ENCODE measurements at regions not wholly inside any gene's neighbourhood (a gene's known extent, or its start where the extent isn't known, plus 50 kb on each side); places are given as distances from the start of the nearest gene placed in this dataset.
"Not testable (repeated sequence)": the region's sequence is repeated elsewhere in the genome, so short reads cannot be mapped to it uniquely, and the experiment has no call there.

DNA sequence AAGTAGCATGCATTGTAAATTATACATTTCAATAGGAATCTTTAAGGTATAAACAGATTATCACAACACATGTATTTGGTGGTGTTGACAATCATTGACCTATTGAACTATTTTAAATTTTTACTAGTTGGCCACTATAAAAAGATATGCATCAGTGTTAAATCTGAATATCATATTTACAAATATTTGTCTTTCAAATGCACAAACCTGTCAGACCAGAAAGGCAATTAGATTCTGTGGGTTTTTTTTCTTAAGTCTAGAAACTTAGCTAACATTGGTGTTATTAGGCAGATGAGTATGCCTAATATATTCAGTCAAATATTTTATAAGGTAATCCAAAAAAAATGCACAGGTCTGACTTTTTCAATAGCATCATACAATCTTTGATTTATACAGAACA, 241.4 kb upstream of the DGKB start:
- DNase-seq (ENCODE audit: low spot score), result no peak

DNA sequence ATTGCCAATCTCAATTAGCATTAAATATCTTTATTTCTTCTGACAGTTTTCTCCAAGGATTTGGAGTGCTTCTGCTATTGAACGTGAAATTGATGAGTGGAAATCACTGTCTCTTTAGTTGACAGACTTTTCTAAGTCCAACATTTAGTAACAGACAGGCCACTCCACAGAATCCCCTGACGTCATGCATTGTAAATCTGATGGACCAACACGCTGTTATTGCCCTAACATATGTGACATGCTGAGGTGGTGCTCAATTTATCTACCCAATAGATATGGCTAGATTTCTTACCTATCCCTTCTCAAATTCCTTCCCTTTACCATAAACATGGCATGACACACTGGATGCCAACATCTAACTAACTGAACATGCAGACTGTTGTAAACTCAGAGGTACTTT, 240.6 kb upstream of the DGKB start:
- DNase-seq (ENCODE audit: low spot score), result no peak

DNA sequence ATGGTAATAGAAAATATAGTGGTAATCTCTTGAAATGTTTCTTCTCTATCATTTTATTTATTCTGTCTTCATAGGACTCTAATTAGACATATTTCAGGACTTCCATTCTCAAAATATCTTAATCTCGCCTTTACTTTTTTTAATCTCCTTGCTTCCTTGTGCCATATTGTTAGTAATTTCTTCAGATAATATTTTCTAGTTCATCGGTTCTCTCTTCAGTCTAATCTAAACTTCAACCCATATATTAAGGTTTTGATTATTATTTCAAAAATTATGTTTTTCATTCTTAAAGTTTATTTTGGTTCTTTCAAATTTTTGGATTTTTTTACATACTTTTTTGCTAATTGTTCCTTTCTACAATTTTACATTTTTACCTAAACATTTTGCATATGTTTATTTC, 237.9 kb upstream of the DGKB start:
- DNase-seq (ENCODE audit: low spot score), result no peak

DNA sequence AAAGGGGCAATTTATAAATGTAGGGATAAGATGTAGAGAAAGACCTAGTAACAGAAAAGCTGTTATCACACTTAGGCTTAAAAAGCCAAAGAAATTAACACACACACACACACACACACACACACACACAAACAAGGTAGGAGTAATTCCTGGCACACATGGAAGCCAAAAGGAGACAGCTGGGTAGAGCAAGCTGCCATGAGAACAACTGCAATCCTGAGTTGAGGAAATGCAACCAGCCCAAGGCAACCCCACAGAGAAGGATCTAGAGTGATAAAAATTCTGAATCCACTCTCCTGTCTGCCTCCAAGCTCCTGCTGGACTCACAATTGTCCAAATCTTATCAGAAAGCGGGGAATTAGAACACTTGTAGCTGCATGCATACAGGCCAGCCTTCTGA, 229.1 kb upstream of the DGKB start:
- peak; percentile 6 for DNase-seq (ENCODE audit: low spot score)

DNA sequence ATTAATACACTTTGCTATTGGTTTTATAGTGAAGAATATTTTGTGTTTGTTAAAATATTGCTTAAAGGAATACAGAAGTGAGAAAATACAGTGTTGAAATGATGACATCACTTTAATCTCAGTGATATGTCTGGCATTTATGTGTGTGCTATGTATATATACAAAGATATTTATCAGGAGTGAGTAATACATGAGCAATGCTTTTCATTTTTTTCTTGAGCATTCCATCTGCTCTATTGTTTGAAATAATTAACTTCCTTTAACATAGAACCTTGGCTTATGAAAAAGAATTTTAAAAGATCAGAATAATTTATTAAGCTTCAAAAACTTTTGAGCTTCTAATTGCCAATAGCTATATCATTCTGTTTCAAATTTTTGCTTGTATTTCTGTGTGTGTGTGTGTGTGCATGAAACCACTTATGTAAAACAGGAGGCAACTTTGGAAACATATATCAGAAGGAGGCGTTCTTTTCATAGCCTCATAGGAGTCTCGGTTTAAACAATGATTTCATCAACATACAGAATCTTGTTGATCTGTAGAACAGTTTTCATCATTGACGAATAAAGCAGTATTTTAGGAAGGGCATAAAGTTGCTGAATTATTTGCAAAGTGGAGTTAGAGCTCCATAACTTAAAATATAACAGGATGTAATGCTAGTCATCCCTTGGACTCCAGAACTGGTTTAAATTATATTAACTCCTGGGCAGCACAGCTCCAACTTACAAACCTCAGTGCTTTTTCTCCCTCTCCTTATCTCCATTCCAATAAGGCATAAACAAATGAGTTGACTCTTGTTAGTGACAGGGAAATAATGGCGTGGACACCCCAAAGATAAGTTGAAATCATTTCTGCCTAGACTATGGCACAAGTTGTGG, 228.4 kb upstream of the DGKB start:
- peak; percentile 50 for DNase-seq (ENCODE audit: low spot score)

DNA sequence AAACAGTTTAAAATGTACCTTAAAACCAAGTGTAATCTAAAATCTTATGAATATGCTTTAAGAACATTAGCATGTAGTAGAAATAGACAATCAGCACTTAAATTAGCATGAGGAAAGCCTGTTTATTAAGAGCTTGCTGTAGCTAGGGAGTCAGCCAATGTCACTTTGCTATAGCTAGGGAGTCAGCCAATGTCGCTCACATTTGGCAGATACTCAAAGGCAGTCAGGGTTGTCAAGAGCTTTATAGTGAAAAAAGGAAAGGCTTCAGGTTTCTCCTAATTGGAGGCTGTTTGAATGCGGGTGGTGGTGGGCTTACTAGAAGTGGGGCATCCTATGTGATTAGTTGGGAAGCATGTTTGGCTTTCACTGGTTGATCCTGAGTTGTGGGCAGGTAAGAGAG, 226.2 kb upstream of the DGKB start:
- DNase-seq (ENCODE audit: low spot score), result no peak

DNA sequence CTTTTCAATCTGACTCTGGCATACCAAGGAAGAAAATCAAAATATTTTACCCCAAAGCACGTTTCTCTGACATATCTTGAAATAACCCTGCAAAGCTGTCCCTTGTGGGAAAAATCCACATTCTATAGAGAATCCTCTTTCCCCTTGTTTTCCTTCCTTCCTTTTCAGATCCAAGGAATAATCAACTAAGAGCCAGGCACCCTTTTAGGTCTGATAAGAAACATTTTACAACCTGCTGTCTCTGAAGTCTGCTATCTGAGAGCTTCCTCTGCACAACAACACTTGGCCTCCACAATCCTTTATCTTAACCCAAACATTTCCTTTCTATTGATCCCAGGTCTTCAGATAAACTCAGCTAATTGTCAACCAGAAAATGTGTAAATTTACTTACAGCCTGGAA, 224.1 kb upstream of the DGKB start:
- DNase-seq (ENCODE audit: low spot score), result not testable (repeated sequence)

DNA sequence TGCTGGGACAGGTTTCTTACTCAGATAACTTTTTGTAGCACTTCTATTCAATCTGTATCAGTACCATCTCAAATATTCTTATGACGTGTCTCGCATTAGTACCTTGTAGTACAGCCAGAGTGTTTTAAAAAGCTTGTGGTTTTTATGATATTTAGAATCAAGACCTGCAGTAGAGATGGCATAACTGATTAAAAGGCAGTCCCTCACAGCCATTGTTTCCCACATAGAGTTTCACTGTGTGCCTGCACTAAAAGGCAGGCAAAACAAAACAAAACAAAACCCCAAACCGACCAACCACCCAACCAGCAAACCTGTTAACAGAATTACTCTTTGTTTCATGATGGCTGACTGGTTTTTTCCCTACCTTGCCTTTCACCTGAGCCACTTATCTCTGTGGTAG, 221.3 kb upstream of the DGKB start:
- no peak for DNase-seq (ENCODE audit: low spot score)

DNA sequence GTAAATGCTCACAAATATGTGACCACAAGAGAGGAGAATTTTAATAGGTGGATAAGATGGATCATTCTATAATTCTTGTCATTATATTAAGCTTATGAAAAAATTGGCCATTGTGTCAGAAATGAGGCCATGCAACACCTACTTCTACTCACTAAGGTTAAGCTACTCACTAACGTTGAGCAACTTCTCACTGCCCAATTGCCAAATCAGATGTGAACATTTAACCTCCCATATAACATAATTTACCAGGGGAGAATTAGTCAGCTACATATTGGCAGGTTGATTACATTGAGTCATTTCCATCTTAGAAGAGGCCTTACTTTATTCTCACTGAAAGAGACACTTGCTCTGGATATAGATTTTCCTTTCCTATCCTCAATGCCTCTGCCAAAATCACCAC, 211.2 kb upstream of the DGKB start:
- DNase-seq (ENCODE audit: low spot score), result no peak

DNA sequence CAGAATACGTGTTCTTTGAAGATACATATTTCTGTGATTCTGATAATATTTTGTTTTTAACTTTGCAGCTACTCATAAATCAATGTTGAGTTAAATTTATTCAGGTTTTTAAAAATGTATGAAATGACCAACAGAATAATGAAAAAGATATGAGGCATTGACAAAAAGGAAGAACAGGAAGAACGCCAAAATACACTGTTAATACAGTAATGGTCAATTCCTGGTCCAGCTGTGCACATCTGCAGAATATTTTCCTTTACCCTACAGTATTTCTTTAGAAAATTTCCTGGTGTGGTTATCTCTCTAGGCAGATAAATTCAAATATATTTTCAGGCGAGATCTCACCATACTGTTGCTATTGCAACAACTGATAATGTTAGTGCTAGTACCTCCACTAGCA, 203.2 kb upstream of the DGKB start:
- DNase-seq (ENCODE audit: low spot score), result no peak

DNA sequence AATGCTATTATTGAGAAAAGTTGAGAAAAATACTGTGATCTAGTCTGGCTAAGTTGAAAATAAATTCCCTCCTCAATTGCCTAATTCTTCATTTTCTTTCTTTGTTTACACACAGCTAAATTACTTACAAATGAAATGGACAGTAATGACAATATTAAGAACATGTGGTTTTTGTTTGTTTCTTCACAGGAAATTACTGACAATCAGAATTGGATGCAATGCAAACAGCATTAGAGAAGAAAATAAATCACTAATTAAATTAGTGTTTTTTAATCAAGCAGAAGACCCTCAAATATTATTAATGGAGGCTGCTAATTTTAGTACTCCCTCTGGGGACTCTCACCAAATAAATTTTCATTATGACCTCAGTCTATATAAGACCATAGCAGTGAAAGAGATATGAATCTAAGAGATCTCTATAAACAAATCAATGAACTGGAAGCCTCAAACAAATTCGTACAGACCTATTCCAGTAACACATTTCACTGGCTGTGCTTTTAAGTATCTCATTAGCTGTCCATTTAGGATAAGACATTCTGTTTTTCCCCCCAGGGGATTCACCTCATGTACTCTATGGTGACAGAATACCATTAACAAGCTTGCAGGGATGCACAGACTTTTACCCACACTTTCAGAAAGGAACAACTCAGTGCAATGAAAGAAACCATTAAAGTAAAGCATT, 202.0 kb upstream of the DGKB start:
- no peak for DNase-seq (ENCODE audit: low spot score)

DNA sequence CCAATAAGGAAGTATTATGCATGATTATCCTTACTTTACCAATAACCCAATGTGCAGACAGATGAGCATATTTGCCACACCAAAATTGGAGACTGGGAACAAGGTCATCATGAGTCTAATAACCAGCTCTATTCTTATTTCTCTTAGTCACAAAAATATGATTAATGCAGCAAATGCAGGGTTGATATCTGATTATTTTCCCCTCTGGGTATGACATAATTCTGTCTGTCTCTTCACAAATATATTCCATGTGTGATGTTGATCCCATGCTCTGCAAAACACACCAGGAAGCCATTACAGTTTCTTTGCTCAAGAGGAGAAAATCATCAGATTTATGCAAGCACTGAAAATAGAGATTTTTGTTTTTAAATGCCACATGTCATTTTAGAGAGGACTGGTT, 196.5 kb upstream of the DGKB start:
- DNase-seq (ENCODE audit: low spot score), result no peak

DNA sequence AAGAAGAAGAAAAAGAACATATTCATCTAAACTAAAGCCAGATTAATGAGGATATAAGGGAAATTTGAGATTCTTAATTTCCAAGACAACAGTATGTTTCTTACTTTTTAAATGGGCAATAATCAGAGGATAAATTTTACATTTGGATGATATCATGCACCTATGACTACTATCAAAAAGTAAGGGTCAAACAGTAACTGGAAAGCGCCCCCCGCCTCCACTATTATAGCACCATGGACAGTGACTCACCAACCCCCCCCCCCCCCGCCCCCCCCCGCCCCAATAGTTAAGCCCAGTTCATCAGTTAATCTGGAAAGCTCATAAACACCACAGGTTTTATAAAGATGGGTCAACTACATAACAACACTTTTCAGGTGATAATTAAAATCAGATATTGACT, 194.3 kb upstream of the DGKB start:
- DNase-seq (ENCODE audit: low spot score), result no peak

DNA sequence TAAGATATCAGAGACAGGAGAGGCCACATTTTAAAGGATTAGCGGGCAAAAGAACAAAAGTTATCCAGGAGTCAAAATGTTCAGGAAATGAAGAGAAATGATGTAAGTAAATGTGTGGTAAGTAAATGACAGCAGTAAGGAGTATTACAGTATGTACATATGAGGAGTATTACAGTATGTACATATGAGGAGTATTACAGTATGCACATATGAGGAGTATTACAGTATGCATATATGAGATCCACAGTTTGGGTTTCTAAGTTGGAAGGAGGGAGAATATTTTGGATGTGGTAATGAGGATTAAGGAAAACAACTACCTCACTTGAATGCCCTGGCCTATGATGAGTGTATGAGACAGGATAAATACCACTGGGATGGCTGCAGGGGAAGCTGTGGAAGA, 192.4 kb upstream of the DGKB start:
- DNase-seq (ENCODE audit: low spot score), result no peak

DNA sequence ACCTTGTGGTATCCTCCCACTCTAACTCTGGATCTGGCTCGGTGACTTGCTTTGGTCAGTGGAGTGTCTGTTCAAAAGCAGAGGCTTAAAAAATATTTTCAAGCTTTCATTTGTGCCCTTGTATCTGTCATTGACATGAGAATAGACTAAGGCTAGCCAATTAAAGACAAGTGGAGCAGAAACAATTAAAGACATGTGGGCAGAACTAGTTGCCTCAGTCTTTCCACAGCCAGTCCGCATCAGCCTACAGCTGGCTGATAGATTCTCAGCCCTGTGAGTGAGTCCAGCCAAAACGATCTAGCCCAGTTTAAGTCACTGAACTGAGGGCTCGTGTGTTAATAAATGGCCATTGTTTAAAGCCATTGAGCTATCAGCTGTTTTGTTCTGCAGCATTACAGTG, 185.2 kb upstream of the DGKB start:
- no peak for DNase-seq (ENCODE audit: low spot score)

DNA sequence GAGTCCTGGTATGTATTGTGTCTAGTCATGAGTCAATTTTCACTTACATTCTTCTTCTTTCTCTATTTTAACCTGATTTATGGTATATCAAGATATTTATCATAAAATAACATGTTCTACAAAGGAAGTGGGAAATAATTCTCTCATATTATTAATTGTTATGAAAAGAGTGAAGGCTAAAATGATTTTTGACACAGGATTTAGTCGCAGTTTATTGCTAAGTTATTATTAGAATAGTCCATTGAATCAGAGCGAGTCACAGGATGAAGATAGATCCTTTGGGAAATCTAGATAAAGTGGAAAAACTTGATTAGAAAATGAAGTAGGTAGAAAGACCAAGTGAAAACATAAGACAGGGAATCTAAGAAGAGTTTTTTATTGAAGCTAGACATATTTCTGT, 184.3 kb upstream of the DGKB start:
- no peak for DNase-seq (ENCODE audit: low spot score)

DNA sequence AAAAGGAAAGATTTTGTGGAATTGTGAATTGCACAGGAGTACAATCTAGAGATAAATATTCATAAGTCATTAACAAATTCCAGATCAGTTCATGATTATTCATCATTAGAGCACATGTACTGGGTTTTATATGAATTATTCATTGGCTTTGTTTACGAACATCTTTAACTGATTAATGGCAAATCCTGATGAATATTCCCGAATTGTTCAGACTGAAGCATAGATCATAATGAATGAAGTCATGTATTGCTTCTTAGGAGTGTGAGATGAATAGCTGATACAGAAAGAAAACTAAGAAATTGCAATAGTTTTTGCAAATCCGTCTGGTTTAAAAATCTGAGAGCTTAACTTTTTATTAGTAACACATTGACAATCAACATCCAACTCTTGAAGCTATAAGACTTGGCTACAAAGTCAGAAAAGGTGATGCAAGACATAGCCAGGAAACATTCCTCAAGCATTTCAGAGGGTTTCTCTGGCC, 183.6 kb upstream of the DGKB start:
- peak; percentile 35 for DNase-seq (ENCODE audit: low spot score)

DNA sequence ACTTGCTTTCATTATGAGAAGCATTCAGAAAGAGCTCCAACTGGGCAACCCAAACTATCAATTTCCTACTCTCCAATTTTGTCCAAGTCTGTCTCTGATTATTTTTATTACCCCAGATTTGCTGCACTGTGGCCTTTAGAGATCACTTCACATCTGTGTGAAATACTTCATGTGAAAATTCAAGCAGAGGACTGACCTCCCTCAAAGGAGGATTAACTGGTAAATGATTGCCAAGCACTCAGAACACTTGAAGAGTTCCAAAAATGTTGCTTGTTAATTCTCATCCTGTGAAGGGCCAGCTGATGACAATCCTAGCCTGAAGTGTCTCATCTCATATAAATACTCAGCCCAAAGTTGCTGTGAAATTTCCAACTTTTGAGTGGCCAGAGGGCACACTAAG, 182.8 kb upstream of the DGKB start:
- DNase-seq (ENCODE audit: low spot score), result no peak

DNA sequence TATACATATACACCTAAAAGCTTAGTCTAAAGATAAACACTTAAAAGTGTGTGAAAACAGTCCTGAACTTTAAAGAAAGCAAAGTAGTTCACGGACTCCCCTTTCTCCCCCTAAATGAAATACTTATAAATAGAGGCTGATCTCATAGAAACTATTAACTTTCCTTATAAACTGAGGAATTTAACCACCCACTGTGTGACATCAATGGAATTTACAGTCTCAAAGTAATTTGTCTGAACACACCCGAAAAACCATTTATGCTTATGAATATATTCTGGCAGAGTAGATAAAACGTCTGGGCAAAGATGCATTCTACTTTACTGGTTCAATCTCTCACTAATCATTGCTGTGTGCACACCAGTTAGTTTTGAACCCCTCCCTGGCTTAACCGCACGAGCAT, 181.8 kb upstream of the DGKB start:
- no peak for DNase-seq (ENCODE audit: low spot score)

DNA sequence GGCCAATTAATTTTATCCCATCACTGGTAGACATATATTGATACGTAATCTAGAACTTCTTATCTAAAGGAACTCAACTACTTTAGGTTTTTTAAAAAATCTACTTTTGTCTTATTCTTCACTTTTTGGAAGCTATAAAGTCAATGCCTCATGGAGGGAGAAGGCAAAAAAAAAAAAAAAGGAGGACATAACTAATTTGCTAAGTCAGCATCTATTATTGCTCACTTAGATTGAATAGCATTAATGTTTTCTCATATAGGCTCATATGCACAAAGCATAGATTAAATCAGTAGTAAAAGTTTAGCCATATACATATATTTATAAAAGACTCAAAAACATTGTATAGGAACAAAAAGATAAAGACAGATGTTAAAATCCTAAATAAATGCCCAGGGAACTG, 179.3 kb upstream of the DGKB start:
- no peak for DNase-seq (ENCODE audit: low spot score)

DNA sequence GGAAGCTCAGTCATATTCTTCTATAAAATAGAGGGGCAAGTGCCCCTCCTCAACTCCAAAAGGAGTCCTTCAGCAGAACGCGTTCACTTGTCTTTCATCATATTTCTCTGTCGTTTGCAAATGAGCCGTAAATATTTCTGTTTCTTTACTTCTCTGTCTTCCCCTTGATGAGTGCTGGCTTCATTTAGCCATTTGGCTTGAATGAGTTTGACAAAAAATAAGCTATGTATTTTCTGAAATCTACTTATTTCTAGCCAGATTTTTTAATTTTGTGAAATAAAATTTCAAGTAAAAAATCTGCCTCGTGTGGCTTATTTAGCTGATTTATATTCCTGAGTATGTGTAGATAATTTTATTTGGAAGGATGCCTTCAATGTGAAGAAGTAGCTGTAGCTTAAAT, 170.8 kb upstream of the DGKB start:
- no peak for DNase-seq (ENCODE audit: low spot score)

DNA sequence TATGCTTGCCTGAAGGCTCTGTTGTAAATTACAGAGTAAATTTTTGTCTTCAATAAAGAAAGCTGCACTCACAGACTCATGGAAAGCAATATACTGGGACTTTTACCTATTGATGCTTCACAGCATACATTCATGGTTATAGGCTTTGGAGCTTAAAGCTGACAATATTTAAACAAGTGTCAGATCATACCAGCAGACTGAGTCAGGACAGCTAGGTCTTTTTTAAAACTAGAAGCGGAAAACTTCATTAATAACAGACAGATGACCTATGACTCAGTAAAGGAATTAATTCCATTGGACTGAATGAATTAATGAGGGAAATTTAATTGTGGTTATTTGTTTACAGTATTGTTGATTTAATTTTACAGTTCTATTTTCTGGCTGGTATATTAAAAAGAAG, 165.8 kb upstream of the DGKB start:
- DNase-seq (ENCODE audit: low spot score), result no peak

DNA sequence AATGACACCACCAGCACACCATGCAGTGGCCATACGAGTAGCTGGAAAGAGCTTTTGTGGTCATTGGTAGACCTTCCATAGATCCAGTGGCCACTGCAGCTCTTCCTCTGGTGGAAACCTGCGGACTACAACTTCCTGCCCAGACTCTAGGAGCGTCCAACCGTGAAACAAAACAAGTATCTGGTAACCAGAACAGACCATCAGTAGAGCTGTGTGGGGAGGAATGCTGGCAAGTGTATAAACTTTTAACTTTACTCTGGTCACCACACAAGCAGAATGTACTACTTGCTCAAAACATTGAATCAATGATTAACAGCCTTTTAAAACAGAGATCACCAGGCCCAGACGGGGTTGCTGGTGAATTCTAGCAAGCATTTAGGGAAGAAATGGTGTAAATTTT, 154.7 kb upstream of the DGKB start:
- DNase-seq (ENCODE audit: low spot score), result no peak

DNA sequence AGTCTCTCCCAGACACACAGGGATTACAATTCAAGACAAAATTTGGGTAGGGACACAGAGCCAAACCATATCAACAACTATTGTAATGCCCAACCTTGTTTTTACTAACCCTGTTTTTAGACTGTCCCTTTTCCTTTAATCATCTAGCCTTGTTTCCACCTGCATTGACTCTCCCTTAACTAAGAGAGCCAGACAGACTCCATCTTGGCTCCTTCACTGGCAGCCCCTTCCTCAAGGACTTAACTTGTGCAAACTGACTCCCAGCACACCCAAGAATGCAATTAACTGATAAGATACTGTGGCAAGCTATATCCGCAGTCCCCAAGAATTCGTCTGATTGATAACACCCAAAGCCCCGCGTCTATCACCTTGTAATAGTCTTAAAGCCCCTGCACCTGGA, 151.8 kb upstream of the DGKB start:
- not testable (repeated sequence) for DNase-seq (ENCODE audit: low spot score)
